Neural progenitor cell (in vitro differentiated cells): ENCODE measurements at regions not wholly inside any gene's neighbourhood (a gene's known extent, or its start where the extent isn't known, plus 50 kb on each side); places are given as distances from the start of the nearest gene placed in this dataset.

ENCODE experiments used
- EZH2 ChIP-seq: fragments of 200-600 bp; sonication (generic); IDR thresholded peaks from 2 replicates; pipeline ENCODE4 v1.6.1; 2017; ENCODE audit warnings: antibody characterized with exemption, mild to moderate bottlenecking, moderate library complexity
- EZH2phosphoT487 ChIP-seq: fragments of 200-600 bp; sonication (generic); IDR thresholded peaks from 2 replicates; pipeline ENCODE4 v1.6.1; 2017; ENCODE audit warnings: antibody characterized with exemption
- TF ChIP-seq, protein P1 (sequence below): fragments of 200-600 bp; sonication (generic); IDR thresholded peaks from 2 replicates; pipeline ENCODE4 v1.5.1; 2017; ENCODE audit warnings: antibody characterized with exemption, mild to moderate bottlenecking

DNA sequence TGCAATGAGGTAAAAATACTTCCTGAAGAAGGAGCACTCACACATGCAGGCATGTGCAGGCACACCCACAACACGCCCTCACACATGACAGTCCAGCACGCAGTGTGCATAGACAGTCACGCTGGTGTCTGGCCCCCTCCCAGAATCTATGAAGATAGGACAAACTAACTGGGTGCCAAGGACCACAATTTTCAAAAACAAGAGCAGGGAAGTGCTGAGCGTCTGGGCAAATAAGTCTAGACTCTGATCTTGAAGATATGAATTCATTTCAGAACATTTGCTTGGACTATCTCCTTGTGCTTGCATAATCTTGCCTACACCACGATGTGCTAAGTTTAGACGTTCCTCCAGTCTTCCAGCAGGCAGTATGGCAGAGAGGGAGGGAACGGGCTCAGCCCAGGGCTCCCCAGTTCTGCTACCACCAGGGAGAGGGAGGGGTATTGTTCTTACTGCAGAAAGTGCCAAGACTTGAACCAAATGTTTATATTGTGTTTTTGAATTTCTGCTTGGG lies 276.5 kb upstream of the KLF6 start:
- TF ChIP-seq, protein P1, sequence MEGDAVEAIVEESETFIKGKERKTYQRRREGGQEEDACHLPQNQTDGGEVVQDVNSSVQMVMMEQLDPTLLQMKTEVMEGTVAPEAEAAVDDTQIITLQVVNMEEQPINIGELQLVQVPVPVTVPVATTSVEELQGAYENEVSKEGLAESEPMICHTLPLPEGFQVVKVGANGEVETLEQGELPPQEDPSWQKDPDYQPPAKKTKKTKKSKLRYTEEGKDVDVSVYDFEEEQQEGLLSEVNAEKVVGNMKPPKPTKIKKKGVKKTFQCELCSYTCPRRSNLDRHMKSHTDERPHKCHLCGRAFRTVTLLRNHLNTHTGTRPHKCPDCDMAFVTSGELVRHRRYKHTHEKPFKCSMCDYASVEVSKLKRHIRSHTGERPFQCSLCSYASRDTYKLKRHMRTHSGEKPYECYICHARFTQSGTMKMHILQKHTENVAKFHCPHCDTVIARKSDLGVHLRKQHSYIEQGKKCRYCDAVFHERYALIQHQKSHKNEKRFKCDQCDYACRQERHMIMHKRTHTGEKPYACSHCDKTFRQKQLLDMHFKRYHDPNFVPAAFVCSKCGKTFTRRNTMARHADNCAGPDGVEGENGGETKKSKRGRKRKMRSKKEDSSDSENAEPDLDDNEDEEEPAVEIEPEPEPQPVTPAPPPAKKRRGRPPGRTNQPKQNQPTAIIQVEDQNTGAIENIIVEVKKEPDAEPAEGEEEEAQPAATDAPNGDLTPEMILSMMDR, result no peak
- no peak for TF ChIP-seq EZH2
- no peak for TF ChIP-seq EZH2phosphoT487
